Activated CD4-positive, CD25-positive, alpha-beta regulatory T cell treated with anti-CD3 and anti-CD28 coated beads, Interleukin-2, amount 50 U/mL, for 16 hours (primary cell): ENCODE measurements at regions not wholly inside any gene's neighbourhood (a gene's known extent, or its start where the extent isn't known, plus 50 kb on each side); places are given as distances from the start of the nearest gene placed in this dataset.
"Not testable (repeated sequence)": the region's sequence is repeated elsewhere in the genome, so short reads cannot be mapped to it uniquely, and the experiment has no call there.

Experiments
- DNase-seq: peaks from one replicate; pipeline ENCODE4 v3.0.0-alpha.2; 2020; ENCODE audit warnings: low read depth, low spot score

DNA sequence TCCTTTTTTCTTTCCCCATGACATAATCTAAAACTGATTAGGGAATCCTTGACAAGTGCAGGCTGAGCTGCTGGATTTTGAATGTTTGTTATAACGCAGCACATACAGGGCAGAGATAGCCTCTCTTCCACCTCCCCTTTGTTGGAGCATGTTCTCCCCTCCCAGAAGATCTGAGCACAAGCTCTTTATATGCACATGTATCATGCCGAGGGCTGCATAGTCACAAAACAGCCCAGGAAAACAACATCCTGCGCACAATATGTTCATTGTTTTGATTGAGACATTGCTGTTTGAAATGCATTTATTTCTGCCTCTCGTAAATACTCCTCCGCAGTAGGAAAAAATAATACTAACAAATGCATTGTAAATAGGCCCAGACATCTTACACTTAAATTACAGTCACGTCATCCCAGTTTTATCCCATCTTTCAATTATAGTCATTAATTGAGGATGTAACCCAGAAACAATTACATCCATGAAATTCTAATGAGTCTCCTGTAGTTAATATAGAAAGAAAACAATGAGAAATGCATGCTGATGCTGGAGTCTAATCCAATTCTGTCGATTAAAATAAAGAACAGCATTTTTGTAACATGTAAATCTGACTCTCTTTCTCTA lies 401.8 kb downstream of the BTG1 start:
- no peak for DNase-seq

DNA sequence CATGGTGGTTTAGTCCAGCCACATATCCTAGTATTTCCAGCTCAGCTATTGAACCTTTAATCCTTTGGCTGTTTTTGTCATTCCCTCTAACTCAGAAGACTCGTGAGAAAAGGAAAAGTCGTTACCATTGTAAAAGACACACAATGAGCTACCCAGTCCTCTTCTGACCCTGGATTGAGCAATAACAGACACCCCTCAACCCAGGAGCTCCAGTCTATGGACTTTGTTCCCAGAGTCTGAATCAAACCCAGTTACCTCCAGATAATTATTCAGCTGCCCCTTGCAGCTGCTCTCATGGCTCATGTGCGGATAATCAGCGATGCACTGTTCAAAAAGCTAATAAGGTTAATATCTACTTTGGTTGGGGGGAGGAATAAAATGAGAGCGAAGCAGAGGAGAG lies 402.4 kb downstream of the BTG1 start:
- DNase-seq, result no peak

DNA sequence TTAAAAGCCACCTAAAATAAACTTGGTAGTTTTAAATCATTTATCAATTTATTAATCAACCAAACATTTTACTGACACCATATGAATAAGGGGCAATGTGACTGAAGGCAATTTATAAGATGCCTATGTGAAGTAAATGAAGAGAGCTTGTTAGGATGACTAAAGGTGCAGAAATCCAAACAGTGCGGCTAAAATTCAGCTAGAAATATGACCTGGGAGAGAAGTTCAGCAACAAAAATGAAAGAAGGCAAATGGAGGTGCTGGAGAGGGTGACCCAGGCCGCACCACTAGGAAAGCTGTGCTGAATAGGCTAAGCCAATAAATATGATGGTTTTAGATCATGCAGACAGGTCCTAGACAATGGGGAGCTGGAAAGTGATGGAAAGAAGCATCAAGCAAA lies 403.7 kb downstream of the BTG1 start:
- DNase-seq, result no peak

DNA sequence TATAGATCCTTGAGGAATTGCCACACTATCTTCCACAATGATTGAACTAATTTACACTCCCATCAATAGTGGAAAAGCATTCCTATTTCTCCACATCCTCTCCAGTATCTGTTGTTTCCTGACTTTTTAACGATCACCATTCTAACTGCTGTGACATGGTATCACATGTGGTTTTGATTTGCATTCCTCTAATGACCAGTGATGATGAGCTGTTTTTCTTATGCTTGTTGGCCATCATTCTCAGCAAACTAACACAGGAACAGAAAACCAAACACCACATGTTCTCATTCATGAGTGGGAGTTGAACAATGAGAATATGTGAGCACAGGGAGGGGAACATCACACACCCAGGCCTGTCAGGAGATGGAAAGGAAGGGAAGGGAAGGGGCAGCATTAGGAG lies 411.8 kb downstream of the BTG1 start:
- DNase-seq, result not testable (repeated sequence)

DNA sequence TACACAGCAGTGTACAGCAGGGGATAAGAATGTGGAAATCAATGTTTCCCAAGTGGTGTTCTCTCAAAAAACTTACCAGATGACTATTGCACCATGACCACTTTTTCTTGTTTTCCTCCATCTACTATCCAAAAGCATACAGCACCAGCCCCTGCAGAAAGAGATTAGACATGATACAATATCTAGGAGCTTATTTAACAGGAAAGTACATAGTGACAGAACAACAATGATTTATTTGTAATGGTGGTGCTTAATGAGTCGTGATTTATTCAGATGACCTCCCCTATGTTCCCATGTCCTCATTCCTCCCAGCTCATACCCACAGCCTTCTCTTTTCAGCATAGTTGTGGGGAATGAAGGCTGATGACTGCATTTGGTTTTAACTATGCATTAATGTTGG lies 413.6 kb downstream of the BTG1 start:
- DNase-seq, result no peak

DNA sequence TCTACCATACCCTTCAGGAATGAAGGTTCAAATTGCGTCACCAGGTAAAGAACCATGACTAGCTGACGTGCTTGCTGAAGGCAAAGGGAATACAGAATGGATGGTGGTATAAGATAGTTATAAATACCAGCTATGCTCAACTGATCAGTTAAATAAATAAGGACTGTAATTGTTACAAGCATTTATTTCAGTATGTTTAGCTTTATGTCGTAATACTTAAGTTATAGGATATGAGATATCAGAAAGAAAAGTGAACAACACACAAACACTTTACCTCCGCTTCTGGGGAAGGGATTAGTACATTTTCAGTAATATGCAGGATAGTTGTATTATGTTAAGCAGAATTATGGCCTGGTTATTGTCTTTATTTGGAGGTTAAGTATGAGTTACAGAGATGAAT lies 416.1 kb downstream of the BTG1 start:
- no peak for DNase-seq

DNA sequence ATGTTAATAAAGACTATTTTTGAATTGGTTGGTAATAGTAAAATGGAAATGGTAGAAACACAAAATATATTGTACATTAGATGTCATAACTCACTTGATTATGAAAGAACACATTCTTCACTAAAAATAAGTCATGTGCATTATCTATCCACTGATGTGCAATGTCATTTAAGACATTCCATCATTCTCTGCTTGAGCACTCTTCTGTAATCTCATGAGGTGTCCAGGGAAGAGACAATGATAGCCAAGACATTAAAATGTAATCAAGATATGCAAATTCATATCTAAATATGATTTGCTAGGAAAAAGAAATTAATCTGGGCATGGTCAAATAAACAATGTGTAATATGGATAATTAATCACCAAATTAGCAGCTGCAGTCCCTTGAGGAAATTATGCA lies 422.5 kb downstream of the BTG1 start:
- no peak for DNase-seq

DNA sequence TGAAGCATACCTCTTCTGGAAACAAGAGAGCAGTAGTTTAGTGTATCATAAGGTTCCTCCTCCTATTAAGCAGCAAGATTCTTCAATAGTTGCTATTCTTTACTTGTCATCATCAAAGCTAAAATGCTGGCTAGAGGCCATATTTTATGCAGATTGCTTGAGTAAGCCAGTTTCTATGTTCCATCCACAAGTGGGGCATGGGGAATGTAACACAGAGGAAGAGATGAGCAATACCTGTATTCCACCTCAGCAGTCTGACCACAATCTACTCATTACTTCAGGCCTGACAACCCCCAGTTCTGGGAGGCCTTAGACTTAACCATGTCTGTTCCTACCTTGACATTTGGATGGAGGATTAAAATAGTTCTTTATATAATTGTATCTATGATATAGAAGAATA lies 423.6 kb downstream of the BTG1 start:
- no peak for DNase-seq

DNA sequence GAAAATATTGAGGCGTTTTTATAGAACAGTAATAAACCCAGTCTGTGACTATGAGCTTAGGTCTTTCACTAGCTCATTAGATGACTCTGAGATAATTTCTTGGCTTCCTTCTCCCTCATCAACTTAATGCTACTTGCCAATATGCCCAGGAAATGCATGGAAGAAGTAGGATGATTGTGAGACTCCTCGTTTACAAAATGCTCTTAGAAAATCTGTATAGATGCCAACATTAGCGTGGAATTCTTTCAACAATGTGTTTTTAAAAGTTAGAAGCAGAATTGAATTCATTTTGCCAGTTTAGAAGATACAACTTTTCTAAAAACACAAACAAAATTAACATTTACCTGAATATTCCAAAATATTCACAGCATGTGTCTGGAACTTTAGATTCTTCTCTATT lies 424.6 kb downstream of the BTG1 start:
- DNase-seq, result no peak

DNA sequence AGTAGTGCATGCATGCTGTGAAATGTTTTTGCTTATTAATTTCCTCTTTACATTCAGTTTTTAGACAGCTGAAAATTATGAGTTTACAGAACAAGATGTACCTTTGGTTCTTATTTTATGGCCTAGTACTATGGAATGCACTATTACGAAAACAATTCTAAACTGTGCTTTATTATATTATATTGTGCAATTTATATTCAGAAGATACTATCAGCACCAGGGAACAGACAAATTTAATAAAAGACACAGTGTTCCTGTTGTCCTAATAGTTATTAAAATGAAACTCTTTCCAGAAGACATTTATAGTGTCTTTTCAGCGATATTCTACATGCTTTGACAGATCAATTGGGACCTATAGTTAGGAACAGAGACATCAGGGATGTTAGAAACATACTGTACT lies 427.3 kb downstream of the BTG1 start:
- no peak for DNase-seq

DNA sequence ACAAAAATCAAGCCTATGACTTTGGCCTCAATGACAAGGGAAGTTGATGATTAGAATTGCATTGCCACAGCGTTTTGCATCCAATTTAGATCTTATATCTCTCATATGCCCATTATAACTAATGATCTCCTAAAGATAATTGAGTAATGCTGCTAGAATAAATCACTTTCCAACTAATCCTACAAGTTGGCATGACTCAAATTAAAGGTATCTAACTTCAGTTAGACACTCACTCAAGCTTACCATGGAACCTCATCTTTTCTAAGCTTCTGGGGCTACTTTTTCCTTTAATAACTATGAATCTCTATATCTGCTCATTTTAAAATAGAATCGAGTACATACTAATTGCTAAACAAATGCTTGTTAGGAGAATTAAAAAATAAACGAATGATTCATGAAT lies 427.8 kb downstream of the BTG1 start:
- DNase-seq, result no peak

DNA sequence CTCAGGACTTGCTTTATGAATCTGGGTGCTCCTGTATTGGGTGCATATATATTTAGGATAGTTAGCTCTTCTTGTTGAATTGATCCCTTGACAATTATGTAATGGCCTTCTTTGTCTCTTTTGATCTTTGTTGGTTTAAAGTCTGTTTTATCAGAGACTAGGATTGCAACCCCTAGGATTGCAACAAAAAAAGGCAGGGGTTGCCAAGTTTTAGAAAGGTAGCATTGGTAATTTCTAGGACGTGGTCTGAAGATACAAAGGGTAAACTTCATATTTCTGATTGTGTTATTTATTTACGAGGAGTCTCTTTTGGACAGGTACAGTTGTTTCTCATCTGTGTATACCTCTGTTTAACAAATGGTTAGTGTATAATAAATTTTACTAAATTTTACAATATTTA lies 433.7 kb downstream of the BTG1 start:
- not testable (repeated sequence) for DNase-seq

DNA sequence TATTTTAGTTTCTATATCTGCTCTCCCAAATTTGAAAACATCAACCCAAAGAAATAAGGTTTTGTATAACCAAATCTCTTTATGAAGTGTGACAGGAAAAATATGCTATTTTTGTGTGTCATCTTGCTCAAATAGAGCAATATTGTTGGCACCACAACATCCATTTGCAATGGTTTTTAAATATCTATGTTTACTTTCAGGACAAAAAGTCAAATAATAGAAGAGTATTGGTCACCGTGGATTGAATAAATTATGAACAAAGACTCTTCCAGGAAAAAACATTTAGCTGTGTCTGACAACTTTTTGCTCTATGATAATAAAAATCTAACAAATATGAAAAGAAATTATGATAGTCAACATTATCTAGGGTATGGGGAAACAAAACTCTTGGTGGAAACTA lies 439.2 kb downstream of the BTG1 start:
- no peak for DNase-seq

DNA sequence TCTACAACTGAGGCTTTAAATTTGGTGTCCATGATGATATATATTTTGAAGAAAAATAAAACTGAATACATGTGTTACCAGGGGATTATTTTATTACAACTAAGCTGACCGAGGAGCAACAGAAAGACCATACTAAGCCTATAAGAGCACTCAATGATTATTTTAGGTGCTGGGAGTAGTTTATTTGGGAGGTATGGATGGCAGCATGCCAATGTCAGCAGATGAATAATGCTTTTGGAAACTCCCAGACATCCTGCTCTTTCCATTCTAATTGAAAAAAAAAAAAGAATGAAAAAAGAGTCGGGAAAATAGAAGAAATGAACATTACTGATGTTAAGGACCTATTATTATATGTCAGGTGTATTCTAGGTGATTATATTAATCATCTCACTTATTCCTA lies 441.2 kb downstream of the BTG1 start:
- DNase-seq, result no peak

DNA sequence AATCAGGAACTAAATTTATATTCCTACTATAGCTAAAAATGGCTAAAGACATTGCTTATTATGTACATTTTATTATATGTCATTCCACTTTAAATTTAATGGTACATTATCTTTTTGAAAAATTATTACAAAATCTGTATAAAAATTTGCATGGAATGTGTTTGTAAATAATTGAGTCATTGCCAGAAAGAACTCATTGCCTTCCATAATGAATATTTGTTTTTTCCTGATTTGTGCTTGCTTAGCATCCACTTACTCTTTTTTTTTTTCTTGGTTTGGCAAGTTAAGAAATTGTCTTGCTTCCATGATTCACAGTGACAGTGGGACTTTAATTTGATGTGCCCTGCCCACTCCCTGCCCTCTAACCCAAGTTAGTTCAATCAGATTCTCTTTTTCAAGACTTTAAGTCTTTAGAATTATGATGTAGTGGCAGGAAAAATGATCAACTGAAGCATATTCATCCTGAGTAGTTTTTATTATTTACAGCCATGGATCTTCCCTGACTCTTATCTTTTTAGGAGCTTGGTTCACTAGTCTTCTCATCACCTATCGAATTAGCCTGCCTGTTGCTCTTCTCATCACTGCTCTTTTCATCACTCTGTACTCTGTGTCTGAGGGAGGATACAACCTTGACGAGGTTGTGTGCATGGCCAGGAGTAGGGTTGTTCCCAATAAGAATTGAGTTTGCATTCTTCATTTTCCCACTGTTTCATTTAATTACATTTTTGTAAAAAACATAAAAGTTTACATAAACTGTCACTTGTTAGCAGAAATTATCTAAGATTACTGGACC lies 442.0 kb downstream of the BTG1 start:
- DNase-seq, result no peak

DNA sequence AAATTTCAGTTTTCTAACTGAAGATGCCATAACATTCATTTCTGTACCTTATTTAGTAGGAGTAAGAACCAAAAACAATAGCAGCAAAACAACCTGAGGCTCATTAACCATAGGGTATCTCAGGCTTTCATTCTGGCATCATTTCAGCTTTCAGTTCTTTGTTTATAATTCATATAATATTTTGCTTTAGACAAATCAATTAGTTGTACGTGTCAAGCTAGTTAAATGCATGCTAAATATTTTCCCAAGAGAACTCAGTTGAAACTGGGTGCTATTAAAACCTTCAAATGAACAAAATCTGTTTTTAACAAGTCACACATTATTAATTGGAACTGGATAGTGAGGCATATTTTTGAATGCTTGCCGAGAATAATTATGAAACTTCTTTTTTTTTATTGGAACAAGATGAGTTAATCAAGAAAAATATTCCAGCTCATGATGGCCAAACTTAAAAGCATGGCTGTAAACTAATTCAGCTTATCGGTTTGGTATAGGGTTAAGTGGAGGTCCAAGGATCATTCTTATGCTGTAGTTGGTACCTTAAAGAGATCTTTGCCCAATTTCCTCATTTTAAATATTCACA lies 442.7 kb downstream of the BTG1 start:
- DNase-seq, result no peak

DNA sequence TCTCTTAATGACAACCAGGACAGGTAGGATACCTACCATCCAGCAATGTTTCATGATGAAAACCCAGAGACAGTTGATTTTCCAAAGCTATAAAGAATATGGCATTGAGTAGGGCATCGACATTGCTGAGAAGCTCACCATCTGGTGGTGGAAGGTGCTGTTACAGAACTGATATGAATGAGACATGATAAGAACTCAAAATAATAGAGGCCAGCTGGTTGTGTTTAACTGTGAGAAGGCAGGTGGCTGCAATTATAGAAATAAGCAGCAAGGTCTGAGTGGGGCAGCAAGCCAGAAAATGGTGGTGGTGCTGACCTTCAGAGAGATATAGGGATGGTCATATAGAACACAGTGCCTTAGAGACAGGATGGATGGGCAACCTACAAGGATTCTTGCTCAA lies 449.7 kb downstream of the BTG1 start:
- DNase-seq, result no peak

DNA sequence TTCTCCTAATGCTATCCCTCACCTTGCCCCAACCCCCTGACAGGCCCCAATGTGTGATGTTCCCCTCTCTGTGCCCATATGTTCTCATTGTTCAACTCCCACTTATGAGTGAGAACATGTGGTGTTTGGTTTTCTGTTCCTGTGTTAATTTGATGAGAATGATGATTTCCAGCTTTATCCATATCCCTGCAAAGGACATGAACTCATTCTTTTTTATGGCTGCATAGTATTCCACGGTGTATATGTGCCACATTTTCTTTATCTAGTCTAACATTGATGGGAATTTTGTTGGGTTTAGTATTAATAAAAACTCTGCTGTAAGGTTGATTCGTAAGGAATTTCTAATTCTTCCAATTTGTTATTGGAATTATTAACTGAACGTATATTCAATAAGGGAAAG lies 450.2 kb downstream of the BTG1 start:
- DNase-seq, result not testable (repeated sequence)

DNA sequence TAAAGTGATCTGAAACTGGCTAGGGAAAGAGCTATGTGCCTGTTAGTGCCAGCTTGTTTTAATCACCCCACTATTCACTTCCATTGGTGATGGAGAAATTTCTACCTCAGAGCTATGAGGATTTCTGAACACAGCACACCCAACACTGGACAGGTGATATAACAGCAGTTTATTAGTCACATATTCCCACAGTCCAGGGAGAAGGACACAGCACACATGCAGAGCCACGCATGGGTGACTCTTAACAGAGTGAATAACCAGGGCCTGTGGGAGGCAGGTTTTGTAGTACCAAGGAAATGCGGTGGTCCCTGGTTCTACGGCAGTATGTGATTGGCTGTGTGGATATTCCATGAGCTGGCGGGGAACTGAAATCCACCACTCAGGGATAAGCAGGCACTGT lies 455.1 kb downstream of the BTG1 start:
- no peak for DNase-seq

DNA sequence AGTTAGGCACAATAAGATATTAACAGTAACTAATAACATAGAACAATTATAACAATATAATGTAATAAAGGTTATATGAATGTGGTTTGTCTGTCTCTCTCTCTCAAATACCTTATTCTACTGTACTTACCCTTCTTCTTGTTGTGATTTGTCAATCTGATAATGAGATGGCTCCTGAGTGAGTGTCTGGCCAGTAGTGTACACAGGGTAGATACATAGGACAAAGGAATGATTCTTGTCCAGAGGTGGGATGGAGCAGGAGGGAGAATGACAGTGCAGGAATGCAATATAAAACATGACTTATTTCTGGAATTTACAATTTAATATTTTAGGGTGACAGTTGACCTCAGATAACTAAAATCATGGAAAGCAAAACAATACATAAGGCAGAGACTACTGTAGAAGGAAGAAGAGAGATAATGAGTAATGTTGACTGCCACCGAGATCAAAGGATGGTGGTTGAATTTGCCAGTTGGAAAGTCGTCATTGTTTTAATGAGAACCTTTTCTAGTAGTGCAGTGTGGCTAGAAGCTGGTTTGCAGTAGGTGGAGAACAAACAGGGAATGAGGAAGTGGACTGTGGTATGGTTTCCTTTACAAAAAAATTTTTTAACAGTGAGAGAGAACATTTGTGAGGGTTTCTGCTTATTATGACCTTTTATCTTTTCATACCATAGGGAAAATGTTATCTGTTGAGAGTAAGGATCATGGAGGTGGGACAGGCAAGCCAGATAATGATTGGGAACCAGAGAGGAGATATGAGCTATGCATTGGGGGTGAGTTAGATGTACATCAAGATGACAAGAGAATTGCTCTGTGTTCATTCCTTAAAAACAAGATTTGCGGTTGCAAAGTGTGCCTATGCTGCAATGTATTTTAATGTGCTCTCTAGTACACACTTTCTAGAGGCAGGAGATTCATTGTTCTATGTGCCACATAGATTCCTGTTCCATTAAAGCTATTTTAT lies 458.3 kb downstream of the BTG1 start:
- no peak for DNase-seq

DNA sequence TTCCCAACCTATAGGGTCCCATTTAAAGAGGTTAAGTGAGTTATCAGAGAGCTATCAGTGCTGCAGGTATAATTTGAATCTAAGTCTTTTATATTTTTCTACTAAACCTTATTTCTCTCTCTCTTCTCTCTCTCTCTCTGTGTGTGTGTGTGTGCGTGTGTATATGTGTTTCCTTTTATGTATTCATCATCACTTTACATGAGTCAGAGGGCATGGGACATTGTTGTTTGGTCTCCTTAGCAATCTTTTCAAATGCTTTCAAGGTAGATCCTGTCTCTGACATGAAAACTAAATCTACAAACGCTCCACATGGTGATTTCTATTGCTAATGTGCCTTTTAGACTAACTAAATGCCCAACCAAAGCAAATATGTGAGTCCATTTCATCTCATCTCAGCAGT lies 459.7 kb downstream of the BTG1 start:
- no peak for DNase-seq

DNA sequence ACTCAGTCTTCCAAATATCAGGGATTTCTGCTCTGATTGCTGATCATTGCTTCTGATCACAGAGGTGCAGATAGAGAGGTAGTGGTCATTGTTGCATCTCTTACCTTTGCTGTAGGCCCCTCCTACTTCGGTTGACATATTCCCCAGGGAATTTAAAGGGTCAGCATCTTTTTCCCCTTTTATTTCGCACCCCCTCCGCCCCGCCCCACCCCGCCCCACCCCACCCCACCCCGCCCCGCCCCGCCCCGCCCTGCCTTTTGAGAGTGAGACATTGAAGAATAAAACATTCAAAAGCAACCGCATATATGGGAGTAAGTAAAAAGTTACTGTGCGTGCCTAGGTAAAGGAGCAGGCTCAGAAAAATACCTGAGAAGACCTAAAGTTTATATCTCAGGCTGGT lies 463.9 kb downstream of the BTG1 start:
- no peak for DNase-seq
